ENCODE measurements at regions not wholly inside any gene's neighbourhood (a gene's known extent, or its start where the extent isn't known, plus 50 kb on each side); places are given as distances from the start of the nearest gene placed in this dataset.
"Not testable (repeated sequence)": the region's sequence is repeated elsewhere in the genome, so short reads cannot be mapped to it uniquely, and the experiment has no call there.

GRCh38 chr10:38364073-38364472, 269.9 kb downstream of the ZNF37A start:
- DNase-seq = not testable (repeated sequence)

GRCh38 chr10:38365917-38366316, 271.8 kb downstream of the ZNF37A start:
- peak; percentile 21 for DNase-seq

- not testable (repeated sequence) for DNase-seq
Observed at GRCh38 chr10:38383800-38384199, 289.7 kb downstream of the ZNF37A start.

DNA sequence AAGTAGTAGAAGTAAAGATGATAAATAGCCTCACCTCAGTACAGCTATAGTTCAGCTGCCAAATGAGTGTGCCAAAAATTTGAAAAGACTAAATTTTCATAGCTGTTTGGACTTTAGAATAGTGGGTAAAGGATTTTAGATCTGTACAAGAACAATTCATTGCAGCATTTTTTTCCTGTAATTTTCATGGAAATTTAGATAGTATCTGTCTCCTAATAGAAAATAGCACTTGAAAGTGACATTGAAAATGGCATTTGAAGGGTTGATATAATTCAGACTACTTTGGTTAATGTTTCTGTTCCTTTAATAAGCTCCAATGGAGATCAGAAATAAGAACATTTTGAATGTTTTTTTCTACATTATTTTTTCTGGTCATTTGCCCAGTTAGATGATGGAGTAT, 292.7 kb downstream of the ZNF37A start:
- not testable (repeated sequence) for DNase-seq

GRCh38 chr10:38390725-38391124, 296.6 kb downstream of the ZNF37A start:
- not testable (repeated sequence) for DNase-seq

- not testable (repeated sequence) for DNase-seq
Observed at GRCh38 chr10:38395465-38395864, 301.3 kb downstream of the ZNF37A start.

DNA sequence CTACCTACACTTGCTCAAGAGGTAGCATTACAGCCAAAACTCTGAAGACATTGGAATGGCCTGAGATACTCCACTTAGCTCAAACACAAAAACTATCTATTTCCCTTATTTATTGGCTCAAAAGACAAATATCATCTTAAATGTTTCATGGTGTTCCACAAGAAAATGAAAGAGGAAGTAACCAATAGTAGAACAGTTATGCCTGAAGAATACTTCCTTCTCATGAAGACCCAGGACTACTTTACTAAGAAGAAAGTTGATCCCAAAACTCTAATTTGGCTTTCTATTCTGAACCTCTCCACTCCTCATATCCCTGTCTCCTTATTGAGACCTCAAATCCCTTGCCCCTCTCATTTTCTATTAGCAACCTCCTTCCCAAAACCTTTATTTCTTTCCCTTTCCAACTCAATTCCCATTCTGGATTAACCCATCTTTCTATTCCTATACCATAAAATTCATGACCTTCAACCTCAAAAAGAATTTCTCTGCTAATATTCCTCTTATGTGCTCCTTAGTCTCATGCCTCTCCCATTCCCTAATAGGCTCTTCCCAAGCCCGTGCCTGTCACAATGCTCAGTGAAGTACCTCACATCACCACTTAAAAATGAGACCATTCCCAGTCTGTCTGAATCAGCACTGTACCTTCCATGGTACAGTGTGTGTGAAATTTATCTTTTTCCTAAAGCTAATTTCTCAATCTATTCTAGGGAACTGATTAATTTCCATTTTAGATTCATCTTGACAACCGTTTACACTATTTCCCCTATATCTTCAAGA, 302.2 kb downstream of the ZNF37A start:
- not testable (repeated sequence) for DNase-seq

- DNase-seq = not testable (repeated sequence)
Observed at GRCh38 chr10:38401565-38401964, 307.4 kb downstream of the ZNF37A start.

GRCh38 chr10:38402442-38403346, 308.6 kb downstream of the ZNF37A start:
- peak; percentile 93 for DNase-seq

DNA sequence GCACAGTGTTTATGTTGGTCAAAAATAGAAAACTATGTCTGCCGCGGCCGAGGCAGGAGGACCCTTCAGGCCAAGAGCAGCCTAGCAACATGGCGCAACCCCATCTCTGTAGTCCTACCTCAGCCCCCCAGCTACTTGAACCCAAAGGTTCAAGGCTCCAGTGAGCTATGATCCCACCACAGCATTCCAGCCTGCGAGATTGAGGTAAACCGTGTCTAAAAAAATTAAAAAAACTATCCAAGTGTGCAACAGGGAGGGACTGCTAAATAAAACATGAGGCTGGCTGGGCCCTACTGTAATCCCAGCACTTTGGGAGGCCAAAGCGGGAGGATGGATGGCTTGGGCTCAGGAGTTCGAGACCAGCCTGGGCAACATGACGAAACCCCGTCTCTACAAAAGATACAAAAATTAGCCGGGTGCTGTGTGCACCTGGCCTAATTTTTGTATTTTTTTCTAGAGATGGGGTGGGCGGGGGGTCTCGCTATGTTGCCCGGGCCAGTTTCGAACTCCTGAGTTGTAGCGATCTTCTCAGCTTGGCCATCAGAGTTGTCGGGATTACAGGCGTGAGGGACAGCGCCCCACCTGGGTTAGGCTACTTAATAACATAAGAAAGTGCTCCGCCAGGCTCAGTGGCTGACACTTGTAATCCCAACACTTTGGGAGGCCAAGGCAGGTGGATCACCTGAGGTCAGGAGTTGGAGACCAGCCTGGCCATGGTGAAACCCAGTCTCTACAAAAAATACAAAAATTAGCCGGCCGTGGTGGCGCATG, 309.4 kb downstream of the ZNF37A start:
- not testable (repeated sequence) for DNase-seq

DNA sequence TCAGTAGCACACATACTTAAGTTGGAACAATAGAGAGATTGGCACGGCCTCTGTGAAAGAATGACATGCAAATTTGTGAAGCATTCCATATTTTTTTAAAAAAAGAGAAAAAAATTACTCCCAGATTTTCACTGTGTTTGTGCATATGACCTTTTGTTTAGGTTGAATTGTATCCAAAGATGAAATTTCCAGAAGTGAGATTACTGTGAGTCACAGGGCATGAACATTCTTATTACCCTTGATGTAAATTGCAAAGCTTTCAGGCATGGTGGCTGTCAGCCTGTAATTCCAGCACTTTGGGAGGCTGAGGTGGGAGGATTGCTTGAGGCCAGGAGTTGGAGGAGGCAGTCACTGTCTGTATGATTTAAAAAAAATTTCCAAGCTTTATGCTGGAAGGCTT, 329.5 kb downstream of the ZNF37A start:
- DNase-seq = not testable (repeated sequence)

DNA sequence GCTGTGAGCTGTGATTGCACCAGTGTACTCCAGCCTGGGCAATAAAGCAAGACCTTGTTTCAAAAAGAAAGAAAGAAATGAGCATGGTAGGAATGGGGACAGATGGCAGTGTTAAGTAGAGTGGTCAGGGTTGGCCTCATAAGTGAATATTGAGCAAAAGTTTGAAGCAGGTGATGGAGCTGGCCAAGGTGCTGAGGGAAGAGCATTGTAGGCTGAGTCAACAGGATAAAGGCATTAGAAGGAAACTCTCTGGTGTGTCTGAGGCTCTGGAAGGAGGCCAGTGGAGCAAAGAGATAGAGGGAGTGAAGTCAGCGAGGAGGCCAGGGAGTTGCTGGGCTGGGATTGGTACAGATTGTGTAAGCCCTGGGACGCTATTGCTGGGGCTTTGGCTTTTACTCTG, 336.1 kb downstream of the ZNF37A start:
- not testable (repeated sequence) for DNase-seq

DNA sequence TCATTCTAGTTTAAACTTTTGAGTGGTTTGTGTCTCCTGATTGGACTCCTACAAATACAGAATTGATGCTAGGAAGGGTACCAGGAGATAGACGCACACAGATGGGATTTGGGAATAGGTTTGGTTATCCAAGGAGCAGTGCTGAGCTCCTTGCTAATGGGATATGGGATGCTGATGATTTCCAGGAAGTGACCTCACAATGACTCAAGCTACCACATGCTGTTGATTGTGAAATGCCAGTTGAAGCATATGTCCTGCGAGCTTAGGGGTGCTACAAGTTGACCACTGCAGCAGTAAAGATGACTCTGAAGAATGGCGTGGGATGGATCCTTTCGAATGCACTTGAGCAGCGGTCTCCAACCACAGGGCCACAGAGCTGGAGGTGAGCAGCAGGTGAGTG, 343.2 kb downstream of the ZNF37A start:
- DNase-seq = not testable (repeated sequence)

DNA sequence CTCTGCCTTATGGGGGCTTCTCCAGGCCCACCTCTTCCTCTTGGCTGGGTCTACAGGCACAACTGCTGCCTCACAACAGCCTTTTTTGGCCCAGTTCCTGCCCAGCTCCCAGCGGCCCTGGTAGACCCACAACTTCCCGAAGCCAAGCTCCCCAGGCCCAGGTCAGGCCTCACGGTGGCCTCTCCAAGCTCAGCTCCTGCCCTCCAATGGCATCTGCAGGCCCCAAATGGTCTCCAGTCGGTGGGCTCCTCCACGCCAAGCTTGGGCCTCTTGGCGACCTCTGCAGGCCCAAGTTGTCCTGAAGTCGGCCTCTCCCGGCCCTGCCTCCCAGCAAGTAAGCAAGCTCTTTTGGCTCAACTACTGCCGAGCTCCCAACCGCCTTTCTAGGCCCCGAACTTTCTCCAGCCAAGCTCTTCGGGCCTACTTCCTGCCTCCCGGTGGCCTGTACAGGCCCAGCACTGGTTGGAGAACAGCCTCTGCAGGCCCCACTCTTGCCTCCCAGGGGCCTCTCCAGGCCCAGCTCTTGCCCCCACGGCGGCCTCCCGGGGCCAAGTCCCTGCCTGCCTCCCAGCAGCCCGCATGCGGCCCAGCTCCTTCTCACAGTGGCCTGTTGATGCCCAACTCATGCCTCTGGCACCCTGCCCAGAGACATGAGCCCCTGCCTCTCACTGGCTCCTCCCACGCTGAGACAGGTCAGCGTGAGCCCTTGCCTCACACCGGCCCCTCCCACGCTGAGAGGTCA, 354.6 kb downstream of the ZNF37A start:
- not testable (repeated sequence) for DNase-seq

DNA sequence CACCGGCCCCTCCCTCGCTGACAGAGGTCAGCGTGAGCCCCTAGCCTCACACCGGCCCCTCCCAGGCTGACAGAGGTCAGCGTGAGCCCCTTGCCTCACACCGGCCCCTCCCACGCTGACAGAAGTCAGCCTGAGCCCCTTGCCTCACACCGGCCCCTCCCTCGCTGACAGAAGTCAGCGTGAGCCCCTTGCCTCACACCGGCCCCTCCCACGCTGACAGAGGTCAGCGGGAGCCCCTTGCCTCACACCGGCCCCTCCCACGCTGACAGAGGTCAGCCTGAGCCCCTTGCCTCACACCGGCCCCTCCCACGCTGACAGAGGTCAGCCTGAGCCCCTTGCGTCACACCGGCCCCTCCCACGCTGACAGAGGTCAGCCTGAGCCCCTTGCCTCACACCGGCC, 355.5 kb downstream of the ZNF37A start:
- DNase-seq = not testable (repeated sequence)

- not testable (repeated sequence) for DNase-seq
Observed at GRCh38 chr10:38450372-38451057, 356.4 kb downstream of the ZNF37A start.

DNA sequence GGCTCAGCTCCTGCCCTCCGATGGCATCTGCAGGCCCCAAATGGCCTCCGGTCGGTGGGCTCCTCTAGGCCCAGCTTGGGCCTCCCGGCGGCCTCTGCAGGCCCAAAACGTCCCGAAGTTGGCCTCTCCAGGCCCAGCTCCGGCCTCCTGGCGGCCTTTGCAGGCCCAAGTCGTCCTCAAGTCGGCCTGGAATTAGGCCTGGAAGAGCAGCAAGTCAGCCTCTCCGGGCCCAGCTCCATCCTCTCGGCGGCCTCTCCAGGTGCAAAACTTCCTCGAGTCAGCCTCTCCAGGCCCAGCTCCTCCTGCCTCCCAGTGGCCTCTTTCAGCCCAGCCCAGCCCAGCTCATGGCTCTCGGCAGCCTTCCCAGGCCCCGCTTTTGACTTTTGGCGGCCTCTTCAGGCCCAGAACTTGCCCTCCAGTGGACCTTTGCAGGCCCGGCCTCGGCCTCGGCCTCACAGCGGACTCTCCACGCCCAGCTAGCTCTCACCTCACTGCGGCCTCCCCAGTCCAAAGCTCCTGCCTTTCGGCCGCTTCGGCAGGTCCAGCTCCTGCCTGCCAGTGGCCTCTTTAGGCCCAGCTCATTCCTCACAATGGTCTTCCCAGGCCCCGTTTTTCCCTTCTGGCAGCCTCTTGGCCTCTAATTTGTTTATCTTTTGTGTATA, 357.3 kb downstream of the ZNF37A start:
- DNase-seq = not testable (repeated sequence)
